ENCODE measurements at regions not wholly inside any gene's neighbourhood (a gene's known extent, or its start where the extent isn't known, plus 50 kb on each side); places are given as distances from the start of the nearest gene placed in this dataset.

- DNase-seq, result peak; percentile 68
These were observed 531.4 kb downstream of the ZIC1 start for GRCh38 chr3:147940405-147941193.

GRCh38 chr3:147941969-147942368 lies 532.8 kb downstream of the ZIC1 start:
- DNase-seq, result no peak

DNA sequence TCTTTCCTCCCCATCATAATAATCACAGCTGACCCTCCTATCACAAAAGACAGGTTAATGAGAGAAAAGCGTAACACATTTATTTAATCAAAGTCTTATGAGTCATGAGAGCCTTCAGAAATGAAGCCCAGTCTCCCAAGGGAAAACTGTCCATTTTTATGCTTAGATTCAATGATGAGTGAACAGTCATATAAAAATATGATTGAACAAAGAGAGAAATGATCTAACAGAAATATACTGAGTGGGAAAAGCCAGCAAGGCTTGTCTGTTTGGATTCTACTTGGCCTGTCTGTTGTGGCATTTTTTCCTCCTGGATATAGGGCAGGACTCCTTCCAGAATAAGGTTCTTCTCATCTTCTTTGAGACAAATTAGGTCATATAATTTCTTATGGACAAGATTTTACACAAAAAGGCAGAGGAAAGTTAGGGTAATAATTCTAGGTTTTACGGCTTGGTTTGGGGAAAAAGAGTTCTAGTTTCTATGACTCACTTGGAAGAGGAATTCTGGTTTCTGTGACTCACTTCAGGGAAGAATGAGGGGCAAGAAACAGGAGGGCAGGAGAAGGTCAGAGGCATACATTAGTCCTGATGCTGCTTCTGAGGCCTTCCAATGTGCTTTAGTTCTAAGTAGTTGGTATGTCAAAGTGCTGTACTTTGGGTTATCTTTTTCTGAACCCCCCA lies 534.2 kb downstream of the ZIC1 start:
- DNase-seq, result no peak

- peak; percentile 78 for DNase-seq
These were observed 536.9 kb downstream of the ZIC1 start for GRCh38 chr3:147945968-147946519.

GRCh38 chr3:147956615-147957014 lies 547.5 kb downstream of the ZIC1 start:
- DNase-seq, result no peak

- DNase-seq, result no peak
These were observed 549.6 kb downstream of the ZIC1 start for GRCh38 chr3:147958754-147959153.

- no peak for DNase-seq
These were observed 551.6 kb downstream of the ZIC1 start for GRCh38 chr3:147960786-147961185.

GRCh38 chr3:147962408-147963164 lies 553.4 kb downstream of the ZIC1 start:
- no peak for DNase-seq

DNA sequence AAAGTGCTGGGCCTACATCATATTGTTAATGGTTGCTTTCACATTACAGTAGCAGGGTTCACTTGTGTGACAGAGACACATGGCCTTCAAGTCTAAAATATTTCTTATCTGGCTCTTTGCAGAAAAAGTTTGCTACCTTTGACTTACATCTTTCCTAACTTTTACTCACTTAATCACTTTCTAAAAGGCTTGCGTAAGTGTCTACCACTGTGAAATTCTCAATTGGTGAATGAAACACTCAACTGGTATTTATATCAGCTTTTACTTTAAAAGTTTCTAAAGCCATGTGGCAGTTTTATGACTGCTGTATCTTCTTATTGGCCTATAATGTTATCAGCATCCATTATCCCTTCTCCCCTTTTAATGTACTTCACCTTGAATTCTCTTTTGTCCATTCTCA lies 554.5 kb downstream of the ZIC1 start:
- no peak for DNase-seq

GRCh38 chr3:147975165-147975564 lies 566.0 kb downstream of the ZIC1 start:
- no peak for DNase-seq

DNA sequence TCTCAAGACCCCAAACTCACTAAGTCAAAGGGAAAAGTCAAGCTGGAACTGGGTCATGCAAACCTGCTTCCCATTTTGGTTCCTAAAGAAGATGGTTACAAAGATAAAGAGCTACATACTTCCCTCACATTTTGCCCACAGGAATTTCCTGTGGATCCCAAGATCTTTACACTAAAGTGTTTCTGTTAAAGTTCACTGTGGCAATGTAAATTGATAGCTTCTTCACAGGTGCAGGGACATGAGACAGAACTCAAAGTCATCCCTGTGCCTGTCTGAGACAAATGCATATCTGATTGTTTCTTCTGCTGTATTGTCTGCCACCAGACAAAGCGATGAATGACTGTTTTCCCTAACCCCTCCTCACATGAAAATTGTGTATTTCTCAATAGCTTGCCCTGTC lies 567.8 kb downstream of the ZIC1 start:
- DNase-seq, result no peak

GRCh38 chr3:147987549-147987948 lies 578.4 kb downstream of the ZIC1 start:
- no peak for DNase-seq

GRCh38 chr3:147989344-147989743 lies 580.2 kb downstream of the ZIC1 start:
- no peak for DNase-seq

DNA sequence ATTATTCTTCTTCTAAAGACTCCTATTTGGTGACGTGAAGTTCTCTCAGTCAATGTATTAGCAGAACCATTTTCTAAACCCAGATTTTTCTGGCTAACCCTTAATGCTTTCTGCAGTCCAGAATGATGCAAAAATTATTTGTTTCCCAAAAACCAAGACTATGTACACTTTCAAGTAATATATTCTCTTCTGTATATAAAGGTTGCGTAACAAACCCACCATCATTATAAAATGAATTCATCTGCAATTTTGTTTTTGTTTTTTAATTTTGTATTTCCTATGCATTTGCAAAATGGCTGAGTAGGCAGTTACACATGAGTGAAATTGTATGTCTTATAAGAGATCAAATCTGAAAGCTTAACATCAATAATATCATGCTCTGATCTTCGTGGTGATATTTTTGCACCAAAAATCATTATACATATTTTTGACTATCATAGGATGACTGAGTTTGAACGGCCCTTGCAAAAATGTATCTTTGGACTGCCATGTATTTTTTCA lies 593.6 kb downstream of the ZIC1 start:
- DNase-seq, result no peak

GRCh38 chr3:148004331-148004730 lies 595.2 kb downstream of the ZIC1 start:
- DNase-seq, result no peak

DNA sequence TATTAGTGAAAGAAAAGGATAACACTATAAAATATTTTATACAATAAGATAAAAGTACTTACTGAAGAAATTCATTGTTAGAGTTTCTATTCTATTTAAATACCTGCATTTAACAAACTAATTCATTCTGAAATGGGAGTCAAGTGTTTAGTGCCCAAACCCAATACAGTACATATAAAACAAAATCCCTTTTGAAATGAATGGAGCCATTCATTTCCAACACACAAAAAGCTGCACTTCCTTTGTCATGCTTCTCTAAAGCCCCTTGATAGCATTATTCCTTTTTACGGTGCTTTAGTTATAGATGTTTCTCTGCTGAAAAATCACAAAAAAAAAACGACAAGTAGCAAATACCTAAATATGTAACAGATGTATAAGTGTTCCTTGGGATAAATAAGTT lies 596.3 kb downstream of the ZIC1 start:
- DNase-seq, result no peak

GRCh38 chr3:148006508-148006907 lies 597.3 kb downstream of the ZIC1 start:
- no peak for DNase-seq

- DNase-seq, result no peak
These were observed 599.4 kb downstream of the ZIC1 start for GRCh38 chr3:148008591-148008990.

DNA sequence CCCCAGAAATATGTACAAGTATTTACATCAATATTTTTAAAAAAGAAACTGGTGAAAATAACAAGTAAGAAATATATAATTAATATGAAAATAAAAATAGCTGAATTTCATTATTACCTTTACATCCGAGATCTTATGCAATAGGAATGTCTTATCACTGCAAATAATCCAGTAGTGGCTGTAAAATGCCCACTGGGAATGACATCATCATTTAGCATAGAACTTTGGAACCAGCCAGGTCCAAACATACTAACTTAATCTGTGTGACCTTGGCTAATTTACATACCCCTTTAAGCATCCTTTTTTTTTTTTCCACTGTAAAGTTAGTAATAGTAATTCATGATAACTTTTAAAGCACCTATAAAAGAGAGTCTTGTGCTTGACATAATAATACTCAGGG lies 611.7 kb downstream of the ZIC1 start:
- DNase-seq, result no peak

DNA sequence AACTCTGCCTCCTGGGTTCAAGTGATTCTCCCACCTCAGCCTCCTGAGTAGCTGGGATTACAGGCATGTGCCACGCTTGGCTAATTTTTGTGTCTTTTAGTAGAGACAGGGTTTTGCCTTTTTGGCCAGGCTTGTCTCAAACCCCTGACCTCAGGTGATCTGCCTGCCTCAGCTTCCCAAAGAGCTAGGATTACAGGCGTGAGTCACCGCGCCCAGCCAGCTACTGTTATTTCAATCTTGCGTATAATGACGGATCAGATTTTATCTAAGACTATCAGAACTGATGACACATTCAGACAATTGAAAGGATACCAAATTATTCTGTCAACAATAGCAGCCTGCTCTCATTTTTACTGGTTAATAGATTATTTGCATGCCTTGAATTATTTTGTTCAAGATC lies 612.2 kb downstream of the ZIC1 start:
- no peak for DNase-seq

DNA sequence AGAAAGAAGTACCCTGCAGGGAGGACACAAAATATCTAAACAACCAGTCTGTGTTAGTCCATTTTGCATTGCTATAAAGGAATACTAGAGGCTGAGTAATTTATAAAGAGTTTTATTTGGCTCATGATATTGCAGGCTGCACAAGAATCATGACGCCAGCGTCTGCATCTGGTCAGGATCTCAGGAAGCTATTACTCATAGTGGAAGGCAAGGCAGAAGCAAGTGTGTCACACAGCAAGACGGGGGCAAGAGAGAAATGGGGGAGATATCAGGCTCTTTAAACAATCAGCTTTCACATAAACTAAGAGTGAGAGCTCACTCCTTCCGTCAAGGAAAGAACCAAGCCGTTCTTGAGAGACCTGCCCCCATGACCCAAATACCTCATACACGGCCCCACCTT lies 614.8 kb downstream of the ZIC1 start:
- no peak for DNase-seq

DNA sequence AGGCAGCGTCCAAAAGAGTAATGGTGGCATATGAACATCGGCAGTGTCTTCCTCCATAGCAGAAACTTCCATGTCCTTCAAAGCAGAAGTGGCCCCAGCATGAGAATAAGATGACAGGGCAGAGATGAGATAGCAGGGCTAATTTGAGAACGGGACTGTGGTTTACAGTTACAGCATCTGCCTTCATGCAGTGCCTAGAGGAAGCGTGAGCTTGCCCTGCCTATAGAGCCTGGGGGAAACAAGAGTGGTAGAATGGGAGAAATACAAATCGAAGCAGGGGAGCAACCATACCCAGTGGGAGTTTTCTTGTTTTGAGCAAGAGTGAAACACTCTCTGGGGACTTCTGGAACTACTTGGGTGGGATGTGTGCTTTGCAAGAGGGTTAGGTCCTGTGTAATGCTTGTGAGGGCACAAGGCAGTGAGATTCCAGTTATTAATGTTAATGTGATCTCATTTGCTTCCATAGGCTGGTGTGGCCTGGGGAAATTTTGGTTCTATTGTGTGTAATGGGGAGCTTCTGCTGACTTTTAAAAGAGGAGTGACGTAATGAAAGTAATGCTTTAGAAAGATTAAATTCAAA lies 616.9 kb downstream of the ZIC1 start:
- DNase-seq, result peak; percentile 47

Measured in tongue (tissue), 1 donor.